WTC11 (cell line): ENCODE measurements at regions not wholly inside any gene's neighbourhood (a gene's known extent, or its start where the extent isn't known, plus 50 kb on each side); places are given as distances from the start of the nearest gene placed in this dataset.

Experiments used
- CREB1 ChIP-seq: sonication (generic); formaldehyde crosslinking; IDR thresholded peaks from 2 replicates; pipeline ENCODE4 v1.8.0; 2023; ENCODE audit warnings: mild to moderate bottlenecking, missing genetic modification reagents
- E2F5 ChIP-seq: sonication (generic); formaldehyde crosslinking; IDR thresholded peaks from 2 replicates; pipeline ENCODE4 v1.8.1; 2022; ENCODE audit warnings: mild to moderate bottlenecking, moderate library complexity, missing genetic modification reagents
- ESRRA ChIP-seq: sonication (generic); formaldehyde crosslinking; IDR thresholded peaks from 2 replicates; pipeline ENCODE4 v1.8.1; 2022; ENCODE audit warnings: mild to moderate bottlenecking, missing genetic modification reagents, borderline replicate concordance
- KAT7 ChIP-seq: sonication (generic); formaldehyde crosslinking; IDR thresholded peaks from 2 replicates; pipeline ENCODE4 v1.8.1; 2023; ENCODE audit warnings: missing genetic modification reagents, mild to moderate bottlenecking, borderline replicate concordance
- SMAD3 ChIP-seq: sonication (generic); formaldehyde crosslinking; IDR thresholded peaks from 2 replicates; pipeline ENCODE4 v1.8.0; 2022; ENCODE audit warnings: missing genetic modification reagents, mild to moderate bottlenecking, borderline replicate concordance
- SP1 ChIP-seq: sonication (generic); formaldehyde crosslinking; conservative IDR thresholded peaks from 2 replicates; pipeline ENCODE4 v1.8.1; 2022; ENCODE audit warnings: missing genetic modification reagents
- TEAD4 ChIP-seq: sonication (generic); formaldehyde crosslinking; IDR thresholded peaks from 2 replicates; pipeline ENCODE4 v1.8.0; 2022; ENCODE audit warnings: mild to moderate bottlenecking, missing genetic modification reagents
- ZNF138 ChIP-seq: sonication (generic); formaldehyde crosslinking; conservative IDR thresholded peaks from 2 replicates; pipeline ENCODE4 v1.8.1; 2022; ENCODE audit warnings: mild to moderate bottlenecking, moderate library complexity, missing genetic modification reagents
- TF ChIP-seq, protein P1 (sequence below): sonication (generic); formaldehyde crosslinking; conservative IDR thresholded peaks from 2 replicates; pipeline ENCODE4 v1.8.1; 2022; ENCODE audit warnings: mild to moderate bottlenecking, missing genetic modification reagents
- TF ChIP-seq, protein P2 (sequence below): fragments of 200-600 bp; IDR thresholded peaks from 2 replicates; pipeline ENCODE4 v1.8.0; 2022; ENCODE audit warnings: antibody characterized with exemption

GRCh38 chr11:80362563-80363340 is 921.9 kb upstream of the TENM4 start:
- TF ChIP-seq ESRRA (CRISPR knock-in tag) (no peak), TEAD4 (CRISPR knock-in tag) (no peak), SMAD3 (CRISPR knock-in tag) (no peak), ZNF138 (CRISPR knock-in tag) (no peak), CREB1 (CRISPR knock-in tag) (no peak), E2F5 (CRISPR knock-in tag) (no peak), SP1 (CRISPR knock-in tag) (no peak), KAT7 (CRISPR knock-in tag) (no peak)
- TF ChIP-seq, protein P1, sequence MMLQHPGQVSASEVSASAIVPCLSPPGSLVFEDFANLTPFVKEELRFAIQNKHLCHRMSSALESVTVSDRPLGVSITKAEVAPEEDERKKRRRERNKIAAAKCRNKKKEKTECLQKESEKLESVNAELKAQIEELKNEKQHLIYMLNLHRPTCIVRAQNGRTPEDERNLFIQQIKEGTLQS, result no peak
- TF ChIP-seq, protein P2, sequence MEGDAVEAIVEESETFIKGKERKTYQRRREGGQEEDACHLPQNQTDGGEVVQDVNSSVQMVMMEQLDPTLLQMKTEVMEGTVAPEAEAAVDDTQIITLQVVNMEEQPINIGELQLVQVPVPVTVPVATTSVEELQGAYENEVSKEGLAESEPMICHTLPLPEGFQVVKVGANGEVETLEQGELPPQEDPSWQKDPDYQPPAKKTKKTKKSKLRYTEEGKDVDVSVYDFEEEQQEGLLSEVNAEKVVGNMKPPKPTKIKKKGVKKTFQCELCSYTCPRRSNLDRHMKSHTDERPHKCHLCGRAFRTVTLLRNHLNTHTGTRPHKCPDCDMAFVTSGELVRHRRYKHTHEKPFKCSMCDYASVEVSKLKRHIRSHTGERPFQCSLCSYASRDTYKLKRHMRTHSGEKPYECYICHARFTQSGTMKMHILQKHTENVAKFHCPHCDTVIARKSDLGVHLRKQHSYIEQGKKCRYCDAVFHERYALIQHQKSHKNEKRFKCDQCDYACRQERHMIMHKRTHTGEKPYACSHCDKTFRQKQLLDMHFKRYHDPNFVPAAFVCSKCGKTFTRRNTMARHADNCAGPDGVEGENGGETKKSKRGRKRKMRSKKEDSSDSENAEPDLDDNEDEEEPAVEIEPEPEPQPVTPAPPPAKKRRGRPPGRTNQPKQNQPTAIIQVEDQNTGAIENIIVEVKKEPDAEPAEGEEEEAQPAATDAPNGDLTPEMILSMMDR, result no peak
